Parathyroid adenoma (tissue), 2 donors: ENCODE measurements at regions not wholly inside any gene's neighbourhood (a gene's known extent, or its start where the extent isn't known, plus 50 kb on each side); places are given as distances from the start of the nearest gene placed in this dataset.
A peak's percentile ranks its signal among the peaks of the same experiment; 100 is the strongest.

ENCODE experiments used
- H2AFZ ChIP-seq: fragments of 300-600 bp; sonication (generic); one replicate; pipeline ENCODE4 v1.7.0; 2017; ENCODE audit warnings: antibody characterized with exemption, mild to moderate bottlenecking
- H3K27ac ChIP-seq: fragments of 300-600 bp; sonication (generic); one replicate; pipeline ENCODE4 v1.7.0; 2017
- H3K27me3 ChIP-seq: fragments of 300-600 bp; sonication (generic); one replicate; pipeline ENCODE4 v1.7.0; 2017; ENCODE audit warnings: low read length; ENCODE audit not compliant: control insufficient read depth, insufficient read depth
- H3K36me3 ChIP-seq: fragments of 300-600 bp; sonication (generic); one replicate; pipeline ENCODE4 v1.7.0; 2017; ENCODE audit warnings: low read length; ENCODE audit not compliant: control insufficient read depth, insufficient read depth
- H3K4me1 ChIP-seq: fragments of 300-600 bp; sonication (generic); one replicate; pipeline ENCODE4 v1.7.0; 2017; ENCODE audit warnings: control low read depth
- H3K4me2 ChIP-seq: fragments of 300-600 bp; sonication (generic); one replicate; pipeline ENCODE4 v1.7.0; 2017; ENCODE audit warnings: low read length
- H3K4me3 ChIP-seq: fragments of 300-600 bp; sonication (generic); one replicate; pipeline ENCODE4 v1.7.0; 2017; ENCODE audit warnings: low read depth, low read length
- H3K79me2 ChIP-seq: fragments of 300-600 bp; sonication (generic); one replicate; pipeline ENCODE4 v1.7.0; 2017; ENCODE audit warnings: control low read depth
- H3K9ac ChIP-seq: fragments of 300-600 bp; sonication (generic); one replicate; pipeline ENCODE4 v1.7.0; 2017; ENCODE audit warnings: mild to moderate bottlenecking
- H3K9me3 ChIP-seq: fragments of 300-600 bp; sonication (generic); one replicate; pipeline ENCODE4 v1.7.0; 2017; ENCODE audit warnings: low read length; ENCODE audit not compliant: control insufficient read depth
- TF ChIP-seq, protein P1 (sequence below): fragments of 300-600 bp; sonication (generic); IDR thresholded peaks from one replicate; pipeline ENCODE4 v1.7.0; 2017; ENCODE audit warnings: antibody characterized with exemption, mild to moderate bottlenecking
- donor health status: primary hyperparathyroidism.

DNA sequence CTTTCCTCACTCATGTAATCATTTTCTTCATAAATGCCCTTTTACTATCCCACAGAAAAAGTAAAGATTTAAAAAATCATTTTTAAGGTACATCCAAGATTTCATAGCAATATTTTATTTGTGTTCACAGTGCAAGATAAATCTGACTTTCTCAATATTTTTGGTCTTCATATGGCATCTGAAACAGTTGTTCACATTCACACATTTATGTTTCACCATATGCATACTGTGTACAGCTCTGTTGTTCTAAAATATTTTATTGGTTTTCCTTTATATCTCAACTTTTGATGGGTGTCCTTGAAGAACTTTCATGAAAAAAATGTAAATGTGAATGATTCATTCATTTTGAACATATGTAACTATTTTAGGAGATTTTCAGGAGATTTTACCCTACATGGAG, 348.7 kb downstream of the SNAPC1 start:
- Histone ChIP-seq H3K9me3 (no peaks in the 10 kb centered on the region), H3K4me2 (no peak overlapping the region), H3K27me3 (no peaks in the 10 kb centered on the region), H3K79me2 (no peaks in the 10 kb centered on the region), H3K4me3 (no peak overlapping the region), H3K4me1 (no peaks in the 10 kb centered on the region), H3K27ac (no peak overlapping the region), H3K9ac (no peak overlapping the region), H2AFZ (no peak overlapping the region), H3K36me3 (no peaks in the 10 kb centered on the region)
- TF ChIP-seq, protein P1, sequence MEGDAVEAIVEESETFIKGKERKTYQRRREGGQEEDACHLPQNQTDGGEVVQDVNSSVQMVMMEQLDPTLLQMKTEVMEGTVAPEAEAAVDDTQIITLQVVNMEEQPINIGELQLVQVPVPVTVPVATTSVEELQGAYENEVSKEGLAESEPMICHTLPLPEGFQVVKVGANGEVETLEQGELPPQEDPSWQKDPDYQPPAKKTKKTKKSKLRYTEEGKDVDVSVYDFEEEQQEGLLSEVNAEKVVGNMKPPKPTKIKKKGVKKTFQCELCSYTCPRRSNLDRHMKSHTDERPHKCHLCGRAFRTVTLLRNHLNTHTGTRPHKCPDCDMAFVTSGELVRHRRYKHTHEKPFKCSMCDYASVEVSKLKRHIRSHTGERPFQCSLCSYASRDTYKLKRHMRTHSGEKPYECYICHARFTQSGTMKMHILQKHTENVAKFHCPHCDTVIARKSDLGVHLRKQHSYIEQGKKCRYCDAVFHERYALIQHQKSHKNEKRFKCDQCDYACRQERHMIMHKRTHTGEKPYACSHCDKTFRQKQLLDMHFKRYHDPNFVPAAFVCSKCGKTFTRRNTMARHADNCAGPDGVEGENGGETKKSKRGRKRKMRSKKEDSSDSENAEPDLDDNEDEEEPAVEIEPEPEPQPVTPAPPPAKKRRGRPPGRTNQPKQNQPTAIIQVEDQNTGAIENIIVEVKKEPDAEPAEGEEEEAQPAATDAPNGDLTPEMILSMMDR = no peak

DNA sequence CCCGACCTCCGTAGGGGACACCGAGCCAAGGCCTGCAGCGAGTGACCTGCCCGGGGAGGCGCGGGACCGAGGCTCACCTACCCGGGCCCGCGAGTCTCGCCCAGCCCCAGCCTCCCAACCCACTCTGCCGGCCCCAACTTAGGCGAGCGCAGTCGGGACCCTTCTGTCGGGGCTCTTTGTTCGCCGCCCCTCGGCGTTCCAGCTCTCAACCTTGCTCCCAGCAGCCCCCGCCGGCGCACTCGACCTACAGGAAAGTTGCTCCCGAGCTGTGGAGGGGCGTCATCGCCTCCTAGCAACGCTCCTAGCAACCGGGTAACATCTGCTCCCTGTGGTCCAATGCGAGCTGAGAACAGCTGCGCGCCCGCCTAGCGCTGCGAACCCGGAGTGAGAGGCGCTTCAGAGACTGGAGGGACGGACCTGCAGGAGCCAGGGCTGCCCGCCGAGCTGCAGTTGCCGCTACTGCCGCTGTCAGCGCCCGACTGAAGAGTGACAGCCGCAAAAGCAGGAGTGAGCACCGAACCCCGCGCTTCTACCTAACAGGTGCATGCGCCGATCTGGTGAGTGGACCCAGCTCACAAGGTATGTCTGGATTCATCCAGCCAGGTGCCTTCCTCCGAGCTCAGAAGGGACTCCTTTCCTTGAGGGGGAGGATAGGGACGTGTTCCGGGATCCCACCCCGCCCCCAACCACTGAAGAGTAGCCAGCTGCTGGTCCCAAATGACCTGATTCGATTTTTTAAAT, 355.0 kb downstream of the SNAPC1 start:
- Histone ChIP-seq H3K36me3 (no peaks in the 10 kb centered on the region), H3K27ac (no peak overlapping the region), H3K9ac (no peak overlapping the region), H3K4me1 (peaks cover 4% of the 10 kb centered on the region), H3K9me3 (no peaks in the 10 kb centered on the region), H3K4me2 (peak overlapping the region; percentile 68), H2AFZ (peak overlapping the region; percentile 51), H3K79me2 (no peaks in the 10 kb centered on the region), H3K27me3 (no peaks in the 10 kb centered on the region), H3K4me3 (no peak overlapping the region)
- TF ChIP-seq, protein P1 = no peak

DNA sequence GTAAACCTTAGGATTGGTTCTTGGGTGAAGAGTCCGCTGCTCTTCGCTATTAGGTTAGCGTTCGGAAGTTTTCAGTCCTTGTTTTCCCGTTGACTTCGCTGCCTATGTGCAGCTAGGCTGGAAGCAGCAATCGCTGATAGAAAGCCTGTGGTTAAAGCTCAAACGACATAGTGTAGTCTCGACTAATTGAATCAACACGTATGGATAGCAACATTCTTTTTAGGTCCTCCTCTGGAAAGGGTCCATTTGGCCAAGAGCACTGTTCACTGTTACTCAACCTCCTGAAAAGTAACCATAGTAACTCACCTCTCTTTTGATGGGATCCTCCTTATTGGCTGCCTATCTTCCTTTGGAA, 355.5 kb downstream of the SNAPC1 start:
- Histone ChIP-seq H3K4me3 (no peak overlapping the region), H3K9me3 (no peaks in the 10 kb centered on the region)
- TF ChIP-seq, protein P1 = no peak

DNA sequence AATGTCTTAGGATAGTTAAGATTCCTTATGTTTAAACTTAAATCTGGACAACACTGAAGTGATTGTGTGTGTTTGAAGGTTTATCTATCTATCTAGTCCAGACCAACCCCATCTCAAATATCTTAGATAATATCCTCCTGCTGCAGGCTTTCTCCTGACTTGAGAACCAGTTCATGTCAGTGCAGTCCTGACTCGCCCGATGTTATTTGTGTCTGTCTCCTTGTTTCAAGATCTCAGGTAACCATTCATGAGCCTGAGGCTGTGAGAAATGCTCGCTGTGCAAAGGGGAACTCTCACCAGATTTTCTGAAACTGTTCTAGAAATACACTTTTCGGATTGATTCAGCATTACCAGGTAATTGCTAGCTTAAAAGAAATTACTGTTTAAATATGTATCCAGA, 356.2 kb downstream of the SNAPC1 start:
- Histone ChIP-seq H3K4me1 (peaks cover 4% of the 10 kb centered on the region), H3K27me3 (no peaks in the 10 kb centered on the region), H3K4me3 (no peak overlapping the region), H3K4me2 (no peak overlapping the region), H2AFZ (no peak overlapping the region), H3K79me2 (no peaks in the 10 kb centered on the region), H3K9me3 (no peaks in the 10 kb centered on the region), H3K27ac (no peak overlapping the region), H3K9ac (no peak overlapping the region), H3K36me3 (no peaks in the 10 kb centered on the region)
- TF ChIP-seq, protein P1 = no peak

More for the DNA sequence above, 355.5 kb downstream of the SNAPC1 start:
- peak overlapping the region; percentile 68 for H3K4me2 ChIP-seq
- H3K27me3 ChIP-seq = no peaks in the 10 kb centered on the region
- no peaks in the 10 kb centered on the region for H3K36me3 ChIP-seq
- H3K4me1 ChIP-seq = peaks cover 4% of the 10 kb centered on the region
- no peak overlapping the region for H2AFZ ChIP-seq
- H3K9ac ChIP-seq = no peak overlapping the region
- H3K27ac ChIP-seq = no peak overlapping the region
- H3K79me2 ChIP-seq = no peaks in the 10 kb centered on the region

DNA sequence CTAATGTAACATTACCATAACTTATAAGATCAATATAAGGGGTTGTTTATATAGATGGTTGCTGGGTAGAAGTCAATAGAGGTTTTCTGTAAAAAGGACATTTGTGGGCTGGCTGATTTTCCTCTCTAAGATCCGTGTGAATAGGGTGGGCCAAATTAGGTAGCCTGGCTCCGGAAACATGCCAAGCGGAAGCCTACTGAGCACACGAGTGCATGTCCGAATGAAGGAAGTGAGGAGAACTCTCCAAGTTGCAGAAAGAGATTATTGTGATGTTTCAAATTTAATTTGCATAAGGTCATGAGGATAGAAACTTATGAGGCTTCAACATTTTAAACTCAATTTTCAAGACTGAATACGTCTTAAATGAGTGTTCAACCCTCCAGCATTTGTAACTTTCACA, 356.7 kb downstream of the SNAPC1 start:
- Histone ChIP-seq H3K4me1 (peaks cover 4% of the 10 kb centered on the region), H3K4me2 (no peak overlapping the region), H2AFZ (no peak overlapping the region), H3K27me3 (no peaks in the 10 kb centered on the region), H3K4me3 (no peak overlapping the region), H3K27ac (no peak overlapping the region), H3K36me3 (no peaks in the 10 kb centered on the region), H3K79me2 (no peaks in the 10 kb centered on the region), H3K9me3 (no peaks in the 10 kb centered on the region), H3K9ac (no peak overlapping the region)
- TF ChIP-seq, protein P1 = no peak
